H9 (cell line): ENCODE measurements at regions not wholly inside any gene's neighbourhood (a gene's known extent, or its start where the extent isn't known, plus 50 kb on each side); places are given as distances from the start of the nearest gene placed in this dataset.

Source experiments
- DNase-seq: peaks from one replicate; pipeline ENCODE4 v3.0.0-alpha.2; 2017
- H2AFZ ChIP-seq: one replicate; pipeline ENCODE4 v1.6.1; 2013; ENCODE audit warnings: mild to moderate bottlenecking, low read length, control low read depth, moderate library complexity
- H2AK5ac ChIP-seq: 2 replicates; pipeline ENCODE4 v1.6.1; 2013; ENCODE audit warnings: low read length, control low read depth, mixed read lengths; ENCODE audit not compliant: insufficient read length
- H2BK120ac ChIP-seq: one replicate; pipeline ENCODE4 v1.6.1; 2013; ENCODE audit warnings: low read depth, mild to moderate bottlenecking, low read length, control low read depth, inconsistent platforms; ENCODE audit not compliant: poor library complexity, severe bottlenecking
- H2BK12ac ChIP-seq: 2 replicates; pipeline ENCODE4 v1.6.1; 2013; ENCODE audit warnings: low read length, control low read depth, mixed read lengths, low read depth; ENCODE audit not compliant: insufficient read length
- H2BK15ac ChIP-seq: 2 replicates; pipeline ENCODE4 v1.6.1; 2013; ENCODE audit warnings: low read depth, low read length, control low read depth
- H2BK20ac ChIP-seq: one replicate; pipeline ENCODE4 v1.6.1; 2013; ENCODE audit warnings: low read depth, mild to moderate bottlenecking, low read length, control low read depth, inconsistent platforms; ENCODE audit not compliant: poor library complexity, severe bottlenecking
- H2BK5ac ChIP-seq: 2 replicates; pipeline ENCODE4 v1.6.1; 2013; ENCODE audit warnings: low read length, control low read depth, mixed read lengths; ENCODE audit not compliant: insufficient read length
- H3K14ac ChIP-seq: 2 replicates; pipeline ENCODE4 v1.6.1; 2013; ENCODE audit warnings: low read length, control low read depth; ENCODE audit not compliant: insufficient read depth
- H3K18ac ChIP-seq: 2 replicates; pipeline ENCODE4 v1.6.1; 2013; ENCODE audit warnings: low read depth, mild to moderate bottlenecking, mixed read lengths, low read length, control low read depth; ENCODE audit not compliant: insufficient read length
- H3K23ac ChIP-seq: 2 replicates; pipeline ENCODE4 v1.6.1; 2013; ENCODE audit warnings: low read length, control low read depth, mixed read lengths, low read depth; ENCODE audit not compliant: insufficient read length
- H3K23me2 ChIP-seq: 2 replicates; pipeline ENCODE4 v1.6.1; 2013; ENCODE audit warnings: low read depth, mild to moderate bottlenecking, mixed read lengths, low read length, control low read depth; ENCODE audit not compliant: insufficient read length, poor library complexity, severe bottlenecking
- H3K27ac ChIP-seq: 2 replicates; pipeline ENCODE4 v1.5.1; 2013; ENCODE audit warnings: low read length, control low read depth, mixed read lengths, low read depth; ENCODE audit not compliant: insufficient read length
- H3K27me3 ChIP-seq: 2 replicates; pipeline ENCODE4 v1.6.1; 2013; ENCODE audit warnings: low read length, control low read depth, inconsistent platforms; ENCODE audit not compliant: insufficient read depth
- H3K4ac ChIP-seq: 2 replicates; pipeline ENCODE4 v1.6.1; 2013; ENCODE audit warnings: low read depth, mild to moderate bottlenecking, control low read depth, inconsistent platforms, low read length, moderate library complexity
- H3K4me1 ChIP-seq: 2 replicates; pipeline ENCODE4 v1.6.1; 2013; ENCODE audit warnings: low read length, control low read depth, inconsistent platforms; ENCODE audit not compliant: insufficient read depth
- H3K4me2 ChIP-seq: 2 replicates; pipeline ENCODE4 v1.6.1; 2013; ENCODE audit warnings: low read length, control low read depth, mixed read lengths; ENCODE audit not compliant: insufficient read length, insufficient read depth
- H3K56ac ChIP-seq: 2 replicates; pipeline ENCODE4 v1.6.1; 2013; ENCODE audit warnings: low read depth, mild to moderate bottlenecking, mixed read lengths, low read length, control low read depth; ENCODE audit not compliant: insufficient read length
- H3K79me1 ChIP-seq: 2 replicates; pipeline ENCODE4 v1.6.1; 2013; ENCODE audit warnings: low read depth, mild to moderate bottlenecking, moderate library complexity, low read length, control low read depth, inconsistent platforms; ENCODE audit not compliant: insufficient read depth, poor library complexity, severe bottlenecking
- H3K79me2 ChIP-seq: 2 replicates; pipeline ENCODE4 v1.6.1; 2013; ENCODE audit warnings: low read length, control low read depth, inconsistent platforms; ENCODE audit not compliant: insufficient read depth
- H3K9ac ChIP-seq: 2 replicates; pipeline ENCODE4 v1.6.1; 2013; ENCODE audit warnings: low read length, control low read depth, mixed read lengths; ENCODE audit not compliant: insufficient read length; ENCODE audit errors: extremely low read depth
- H3K9me3 ChIP-seq: one replicate; pipeline ENCODE4 v1.6.1; 2013; ENCODE audit warnings: low read depth, low read length, inconsistent platforms; ENCODE audit not compliant: control insufficient read depth
- H3T11ph ChIP-seq: one replicate; pipeline ENCODE4 v1.6.1; 2013; ENCODE audit warnings: mild to moderate bottlenecking, low read length, control low read depth, inconsistent platforms
- H4K20me1 ChIP-seq: one replicate; pipeline ENCODE4 v1.6.1; 2013; ENCODE audit not compliant: control insufficient read depth, insufficient read length, insufficient read depth
- H4K5ac ChIP-seq: 2 replicates; pipeline ENCODE4 v1.6.1; 2013; ENCODE audit warnings: low read depth, mild to moderate bottlenecking, mixed read lengths, low read length, control low read depth; ENCODE audit not compliant: insufficient read length
- H4K8ac ChIP-seq: replicated peaks from 2 replicates; pipeline ENCODE4 v1.6.1; 2013; ENCODE audit warnings: low read length, control low read depth, mixed read lengths, low read depth; ENCODE audit not compliant: insufficient read length
- H4K91ac ChIP-seq: 2 replicates; pipeline ENCODE4 v1.6.1; 2013; ENCODE audit warnings: low read depth, mild to moderate bottlenecking, moderate library complexity, mixed read lengths, low read length, control low read depth; ENCODE audit not compliant: insufficient read length
- H3K27ac Mint-ChIP-seq, 3 experiments: 2 replicates in 2 of 3; 3 replicates in 1 of 3; pipeline ENCODE4 v1.8.0; 2020 to 2021; ENCODE audit warnings: mixed read lengths in 3 of 3, mild to moderate bottlenecking in 1 of 3, moderate library complexity in 1 of 3
- H3K27me3 Mint-ChIP-seq: 2 replicates; pipeline ENCODE4 v1.8.0; 2021; ENCODE audit warnings: low read depth, mild to moderate bottlenecking, moderate library complexity, mixed read lengths
- H3K36me3 Mint-ChIP-seq, 3 experiments: 2 replicates in 2 of 3; 3 replicates in 1 of 3; pipeline ENCODE4 v1.8.0; 2020 to 2021; ENCODE audit warnings: low read depth in 3 of 3, mixed read lengths in 3 of 3; ENCODE audit not compliant: insufficient read depth in 1 of 3
- H3K4me1 Mint-ChIP-seq, 2 experiments: 2 replicates each; pipeline ENCODE4 v1.8.0; 2020; ENCODE audit warnings: mixed read lengths in 2 of 2
- H3K4me3 Mint-ChIP-seq, 2 experiments: 2 replicates in 1 of 2; 3 replicates in 1 of 2; pipeline ENCODE4 v1.8.0; 2020 to 2021; ENCODE audit warnings: mild to moderate bottlenecking in 2 of 2, mixed read lengths in 2 of 2, moderate library complexity in 1 of 2
- H3K9me3 Mint-ChIP-seq, 2 experiments: 2 replicates in 1 of 2; 3 replicates in 1 of 2; pipeline ENCODE4 v1.8.0; 2020; ENCODE audit warnings: mild to moderate bottlenecking in 2 of 2, mixed read lengths in 2 of 2, moderate library complexity in 1 of 2
- WGBS: extraction: QIAGEN DNeasy Blood & Tissue Kit; methylation state at CpG from one replicate; pipeline ENCODE4 v1.1.7; 2013; ENCODE audit warnings: missing lambda C conversion rate, low lambda C conversion rate, mixed read lengths; ENCODE audit not compliant: insufficient read length; ENCODE audit errors: extremely low coverage; 5-methylcytosine and 5-hydroxymethylcytosine counted together
- TF ChIP-seq, protein P1 (sequence below): fragments of 200-600 bp; sonication (generic); conservative IDR thresholded peaks from 3 replicates; pipeline ENCODE4 v1.8.0; 2021; ENCODE audit warnings: antibody characterized with exemption, mild to moderate bottlenecking

DNA sequence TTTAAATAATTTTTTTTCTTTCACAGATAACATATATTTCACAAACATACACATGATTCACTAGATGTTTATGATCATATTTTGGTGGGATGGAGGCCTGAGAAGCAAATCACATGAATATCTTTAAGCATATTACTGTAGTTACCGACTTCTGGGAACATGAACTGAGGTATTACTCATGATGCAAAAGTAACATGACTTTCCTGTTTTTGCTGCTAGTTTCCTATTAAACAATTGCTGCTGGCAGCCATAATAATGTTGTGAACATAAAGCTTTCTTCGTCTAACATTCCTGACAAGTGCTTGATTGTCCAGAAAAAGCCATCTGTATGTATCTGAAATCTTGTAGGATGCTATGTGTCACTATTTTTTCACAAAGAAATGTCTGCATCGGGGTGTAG, 145.4 kb downstream of the MTX2 start:
- DNase-seq: no peak
- no peaks in the 10 kb centered on the region for H3K79me2 ChIP-seq
- H3K4me3 Mint-ChIP-seq: no peak overlapping the region
- H2BK12ac ChIP-seq: no peak overlapping the region
- H3K56ac ChIP-seq: no peak overlapping the region
- H3T11ph ChIP-seq: no peak overlapping the region
- H3K14ac ChIP-seq: no peak overlapping the region
- H2BK20ac ChIP-seq: no peak overlapping the region
- no peaks in the 10 kb centered on the region for H3K4me1 ChIP-seq
- no peak overlapping the region for H3K23ac ChIP-seq
- H3K23me2 ChIP-seq: no peaks in the 10 kb centered on the region
- H4K20me1 ChIP-seq: no peaks in the 10 kb centered on the region
- H4K8ac ChIP-seq: no peak overlapping the region
- no peaks in the 10 kb centered on the region for H3K79me1 ChIP-seq
- TF ChIP-seq, protein P1, sequence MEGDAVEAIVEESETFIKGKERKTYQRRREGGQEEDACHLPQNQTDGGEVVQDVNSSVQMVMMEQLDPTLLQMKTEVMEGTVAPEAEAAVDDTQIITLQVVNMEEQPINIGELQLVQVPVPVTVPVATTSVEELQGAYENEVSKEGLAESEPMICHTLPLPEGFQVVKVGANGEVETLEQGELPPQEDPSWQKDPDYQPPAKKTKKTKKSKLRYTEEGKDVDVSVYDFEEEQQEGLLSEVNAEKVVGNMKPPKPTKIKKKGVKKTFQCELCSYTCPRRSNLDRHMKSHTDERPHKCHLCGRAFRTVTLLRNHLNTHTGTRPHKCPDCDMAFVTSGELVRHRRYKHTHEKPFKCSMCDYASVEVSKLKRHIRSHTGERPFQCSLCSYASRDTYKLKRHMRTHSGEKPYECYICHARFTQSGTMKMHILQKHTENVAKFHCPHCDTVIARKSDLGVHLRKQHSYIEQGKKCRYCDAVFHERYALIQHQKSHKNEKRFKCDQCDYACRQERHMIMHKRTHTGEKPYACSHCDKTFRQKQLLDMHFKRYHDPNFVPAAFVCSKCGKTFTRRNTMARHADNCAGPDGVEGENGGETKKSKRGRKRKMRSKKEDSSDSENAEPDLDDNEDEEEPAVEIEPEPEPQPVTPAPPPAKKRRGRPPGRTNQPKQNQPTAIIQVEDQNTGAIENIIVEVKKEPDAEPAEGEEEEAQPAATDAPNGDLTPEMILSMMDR: no peak
- H3K9ac ChIP-seq: no peak overlapping the region
- no peak overlapping the region for H2BK120ac ChIP-seq
- H2BK15ac ChIP-seq: no peak overlapping the region
- no peaks in the 10 kb centered on the region for H3K27me3 ChIP-seq
- H3K9me3 ChIP-seq: no peaks in the 10 kb centered on the region
- no peak overlapping the region for H3K18ac ChIP-seq
- no peak overlapping the region for H3K4ac ChIP-seq
- no CpG with 5 or more reads among the region's 3 CpGs for WGBS
- no peak overlapping the region for H3K27ac Mint-ChIP-seq
- no peaks in the 10 kb centered on the region for H3K9me3 Mint-ChIP-seq
- H3K36me3 Mint-ChIP-seq: no peaks in the 10 kb centered on the region
- no peak overlapping the region for H4K91ac ChIP-seq
- peaks cover 5 to 7% of the 10 kb centered on the region in 2 experiments for H3K4me1 Mint-ChIP-seq
- H3K4me2 ChIP-seq: no peak overlapping the region
- H3K27ac ChIP-seq: no peak overlapping the region
- no peak overlapping the region for H2AK5ac ChIP-seq
- H3K27me3 Mint-ChIP-seq: no peaks in the 10 kb centered on the region
- no peak overlapping the region for H2BK5ac ChIP-seq
- no peak overlapping the region for H4K5ac ChIP-seq
- no peak overlapping the region for H2AFZ ChIP-seq
